ENCODE measurements at regions not wholly inside any gene's neighbourhood (a gene's known extent, or its start where the extent isn't known, plus 50 kb on each side); places are given as distances from the start of the nearest gene placed in this dataset.
"Not testable (repeated sequence)": the region's sequence is repeated elsewhere in the genome, so short reads cannot be mapped to it uniquely, and the experiment has no call there.

DNA sequence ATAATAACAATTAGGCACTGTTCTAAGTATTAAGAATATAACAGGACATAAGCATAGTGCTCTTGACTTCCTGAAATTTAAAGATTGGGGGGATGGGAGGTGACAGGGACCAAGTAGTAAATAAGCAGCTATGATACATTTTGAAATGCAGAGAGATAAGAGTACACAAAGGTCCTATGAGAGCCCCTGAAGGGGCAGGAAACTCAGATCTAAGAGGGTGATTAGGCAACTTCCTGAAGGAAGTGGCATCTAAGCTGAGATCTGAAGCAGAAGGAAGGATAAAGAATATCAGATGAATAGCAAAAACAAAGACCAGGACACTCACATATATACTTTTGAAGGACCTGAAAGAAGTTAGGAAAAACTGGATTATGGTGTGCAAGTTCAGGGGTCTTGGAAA is 415.2 kb upstream of the FRG2C start:
- no peak for DNase-seq (ENCODE audit: low spot score in 2 of 2)
- intact Hi-C loops (cut with DNase I; ENCODE audit: low total_unique reads) = no loop called here
- no peak overlapping the region for H3K4me3 ChIP-seq (ENCODE audit: low read depth, poor library complexity, severe bottlenecking)
- no peak for TF ChIP-seq POLR2A (IDR thresholded peaks at IDR 0.05)
- TF ChIP-seq, protein P1, sequence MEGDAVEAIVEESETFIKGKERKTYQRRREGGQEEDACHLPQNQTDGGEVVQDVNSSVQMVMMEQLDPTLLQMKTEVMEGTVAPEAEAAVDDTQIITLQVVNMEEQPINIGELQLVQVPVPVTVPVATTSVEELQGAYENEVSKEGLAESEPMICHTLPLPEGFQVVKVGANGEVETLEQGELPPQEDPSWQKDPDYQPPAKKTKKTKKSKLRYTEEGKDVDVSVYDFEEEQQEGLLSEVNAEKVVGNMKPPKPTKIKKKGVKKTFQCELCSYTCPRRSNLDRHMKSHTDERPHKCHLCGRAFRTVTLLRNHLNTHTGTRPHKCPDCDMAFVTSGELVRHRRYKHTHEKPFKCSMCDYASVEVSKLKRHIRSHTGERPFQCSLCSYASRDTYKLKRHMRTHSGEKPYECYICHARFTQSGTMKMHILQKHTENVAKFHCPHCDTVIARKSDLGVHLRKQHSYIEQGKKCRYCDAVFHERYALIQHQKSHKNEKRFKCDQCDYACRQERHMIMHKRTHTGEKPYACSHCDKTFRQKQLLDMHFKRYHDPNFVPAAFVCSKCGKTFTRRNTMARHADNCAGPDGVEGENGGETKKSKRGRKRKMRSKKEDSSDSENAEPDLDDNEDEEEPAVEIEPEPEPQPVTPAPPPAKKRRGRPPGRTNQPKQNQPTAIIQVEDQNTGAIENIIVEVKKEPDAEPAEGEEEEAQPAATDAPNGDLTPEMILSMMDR (IDR thresholded peaks at IDR 0.05) = no peak

DNA sequence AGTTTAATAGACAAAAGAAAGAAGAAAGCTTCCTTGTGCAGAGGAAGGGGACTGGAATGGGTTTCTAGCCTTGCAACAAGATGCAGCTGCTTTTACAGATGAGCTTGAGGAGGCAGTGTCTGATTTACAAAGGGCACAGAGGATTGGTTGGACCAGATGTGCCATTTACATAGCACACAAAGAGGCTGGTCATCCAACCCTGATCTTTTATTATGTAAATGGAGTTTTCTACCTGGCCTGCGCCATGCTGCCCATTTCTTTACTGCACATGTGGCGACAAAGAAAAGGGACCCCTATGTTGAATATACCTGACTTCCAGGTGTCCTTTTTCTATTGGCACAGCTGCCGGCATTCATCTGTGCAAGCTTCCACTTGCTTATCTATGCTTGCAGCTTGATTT is 409.4 kb upstream of the FRG2C start:
- DNase-seq (ENCODE audit: low spot score in 2 of 2) = no peak
- intact Hi-C loops (cut with DNase I; ENCODE audit: low total_unique reads) = no loop called here
- H3K4me3 ChIP-seq (ENCODE audit: low read depth, poor library complexity, severe bottlenecking) = no peak overlapping the region
- TF ChIP-seq, protein P1 (IDR thresholded peaks at IDR 0.05) = no peak
- no peak for TF ChIP-seq POLR2A (IDR thresholded peaks at IDR 0.05)
- WGBS, 2 donors = 56 to 63% methylated on average over 3 of the region's 3 CpGs

DNA sequence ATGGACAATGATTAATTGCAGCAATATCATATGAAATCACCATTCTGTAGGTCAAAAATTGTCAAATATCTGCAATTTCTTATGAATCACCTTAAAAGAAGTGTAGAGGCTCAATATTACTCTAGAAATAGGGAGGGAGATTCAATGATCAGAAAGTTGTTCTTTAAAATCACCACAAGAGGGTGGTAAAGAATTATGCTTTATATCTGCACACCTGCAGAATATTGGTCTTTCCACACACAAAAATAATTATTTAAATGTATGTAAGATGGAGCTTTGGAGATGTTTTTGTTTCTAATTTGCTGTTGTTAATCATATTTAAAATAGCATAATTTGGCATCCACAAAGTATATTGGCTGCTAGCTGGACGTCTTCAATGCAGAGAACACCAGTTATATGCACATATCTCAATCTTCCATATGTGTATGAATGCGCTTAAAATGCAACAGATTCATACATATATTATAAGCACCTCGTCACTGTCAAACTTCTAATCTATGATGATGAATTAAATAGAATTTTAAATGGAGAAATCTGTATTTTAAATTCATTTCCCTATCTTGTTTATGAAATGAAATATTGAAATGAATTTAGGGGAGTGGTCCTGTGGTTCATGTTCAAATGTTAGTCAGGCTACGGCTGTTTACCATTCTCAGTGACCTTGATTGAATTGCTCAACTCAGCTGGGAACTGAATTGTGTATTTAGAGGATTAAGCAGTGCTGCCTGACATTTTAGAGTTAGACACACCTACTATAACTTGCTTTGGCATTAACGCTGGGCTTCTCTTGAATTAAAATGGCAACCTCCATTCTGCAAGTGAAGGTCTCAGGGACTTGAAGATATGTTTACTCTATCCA is 405.1 kb upstream of the FRG2C start:
- DNase-seq (ENCODE audit: low spot score in 2 of 2); intact Hi-C loops (cut with DNase I; ENCODE audit: low total_unique reads); H3K4me3 ChIP-seq (ENCODE audit: low read depth, poor library complexity, severe bottlenecking): not testable (repeated sequence)
- WGBS, 2 donors = 44 to 51% methylated on average over 5 of the region's 5 CpGs

DNA sequence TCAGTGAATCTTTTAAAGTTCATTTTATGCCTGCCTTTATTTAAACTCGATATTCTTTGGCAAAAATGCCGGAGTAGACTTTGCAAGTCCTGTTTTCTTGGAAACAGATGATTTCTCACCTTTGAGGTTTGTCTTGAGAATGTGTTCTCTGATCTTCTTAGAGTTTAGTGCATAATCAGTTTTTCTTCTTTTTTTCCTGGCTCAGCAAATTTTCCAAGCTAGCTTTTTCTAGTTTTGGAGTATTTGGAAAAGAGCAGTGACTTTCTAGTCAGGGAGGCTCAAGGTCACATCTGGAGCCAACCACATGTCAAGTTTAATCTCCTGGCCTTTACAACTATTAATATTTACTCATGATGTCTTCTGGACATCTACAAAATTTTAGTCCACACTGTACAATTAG is 403.2 kb upstream of the FRG2C start:
- WGBS, 2 donors = 79 to 84% methylated on average over 2 of the region's 2 CpGs
- H3K4me3 ChIP-seq (ENCODE audit: low read depth, poor library complexity, severe bottlenecking); DNase-seq (ENCODE audit: low spot score in 2 of 2); intact Hi-C loops (cut with DNase I; ENCODE audit: low total_unique reads): not testable (repeated sequence)

DNA sequence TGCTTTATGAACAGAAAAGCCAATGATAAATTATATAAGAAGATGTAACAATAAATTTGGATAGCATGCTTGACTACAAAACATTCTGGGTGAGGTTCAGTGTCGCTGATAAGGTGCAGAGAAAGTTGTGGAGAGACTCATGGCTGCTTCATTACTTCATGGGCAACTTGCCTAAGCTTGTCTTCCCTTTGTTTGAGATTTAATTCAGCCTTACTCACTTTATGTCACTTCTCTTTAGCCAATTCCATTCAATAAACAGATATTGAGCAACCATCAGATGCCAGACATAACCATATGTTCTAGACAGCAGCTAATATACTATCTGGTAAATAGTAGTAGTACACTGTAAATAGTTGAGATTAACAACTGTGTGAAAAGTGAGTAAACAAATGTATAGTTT is 401.5 kb upstream of the FRG2C start:
- TF ChIP-seq, protein P1 (IDR thresholded peaks at IDR 0.05) = no peak
- TF ChIP-seq POLR2A (IDR thresholded peaks at IDR 0.05) = no peak
- 51 to 74% methylated on average over 1 of the region's 1 CpG for WGBS, 2 donors
- H3K4me3 ChIP-seq (ENCODE audit: low read depth, poor library complexity, severe bottlenecking) = no peak overlapping the region
- no peak for DNase-seq (ENCODE audit: low spot score in 2 of 2)
- intact Hi-C loops (cut with DNase I; ENCODE audit: low total_unique reads) = no loop called here

DNA sequence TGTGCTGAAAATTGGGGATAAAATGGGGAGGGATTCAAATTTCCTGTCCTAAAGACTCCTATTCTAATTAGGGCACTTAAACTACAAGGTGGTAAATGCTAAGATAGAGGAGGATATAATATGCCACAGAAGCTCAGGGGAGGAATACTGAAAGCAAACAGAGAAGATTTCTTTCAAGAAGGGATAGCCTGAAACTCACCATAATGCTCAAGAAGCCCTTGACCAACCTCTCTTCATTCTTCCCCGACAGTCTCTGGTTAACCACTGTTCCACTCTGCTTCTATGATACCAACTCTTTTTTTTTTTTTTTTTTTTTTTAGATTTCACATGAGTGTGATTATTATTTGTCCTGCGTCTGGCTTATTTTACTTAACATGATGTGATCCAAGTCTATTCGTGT is 398.2 kb upstream of the FRG2C start:
- TF ChIP-seq, protein P1 (IDR thresholded peaks at IDR 0.05) = no peak
- TF ChIP-seq POLR2A (IDR thresholded peaks at IDR 0.05) = no peak
- no peak for DNase-seq (ENCODE audit: low spot score in 2 of 2)
- WGBS, 2 donors = 76 to 91% methylated on average over 3 of the region's 3 CpGs
- intact Hi-C loops (cut with DNase I; ENCODE audit: low total_unique reads) = no loop called here
- no peak overlapping the region for H3K4me3 ChIP-seq (ENCODE audit: low read depth, poor library complexity, severe bottlenecking)

DNA sequence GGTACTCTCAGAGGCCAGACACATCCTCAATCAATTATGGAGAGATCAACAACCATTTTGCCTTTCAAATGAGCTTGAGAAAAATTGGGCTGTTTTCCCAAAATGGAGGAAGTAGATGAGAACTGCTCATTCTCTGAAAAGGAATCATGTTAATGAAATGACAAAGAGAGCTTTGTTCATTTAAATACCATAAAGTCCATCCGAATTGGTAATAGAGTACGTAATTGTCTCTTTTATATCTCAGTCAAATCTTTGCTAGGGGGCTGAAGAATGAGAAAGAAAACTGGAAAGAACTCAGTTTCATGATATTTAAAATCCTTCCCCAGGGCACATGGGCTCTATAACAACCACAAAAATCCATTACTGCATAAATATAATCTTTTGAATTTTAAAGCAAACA is 395.6 kb upstream of the FRG2C start:
- DNase-seq (ENCODE audit: low spot score in 2 of 2); intact Hi-C loops (cut with DNase I; ENCODE audit: low total_unique reads); H3K4me3 ChIP-seq (ENCODE audit: low read depth, poor library complexity, severe bottlenecking): not testable (repeated sequence)
- 69 to 73% methylated on average over 2 of the region's 2 CpGs for WGBS, 2 donors

DNA sequence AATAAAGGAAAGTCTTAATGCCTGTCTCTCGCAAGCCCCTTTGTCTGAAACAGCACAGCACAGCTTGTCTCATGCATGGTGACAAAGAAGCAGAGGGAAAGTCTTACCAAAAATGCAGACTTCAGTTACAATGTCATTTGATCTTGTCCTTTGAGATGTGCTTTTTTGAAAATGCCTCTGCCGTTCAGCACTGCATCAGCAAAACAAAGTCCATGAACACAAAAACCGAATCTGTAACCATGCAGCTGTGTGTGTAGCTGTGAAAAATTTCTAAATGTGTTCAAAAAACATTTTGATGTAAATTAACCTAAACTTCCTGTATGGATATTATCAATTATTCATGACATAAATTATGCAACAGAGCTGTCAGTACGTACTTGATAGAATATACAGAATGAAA is 391.9 kb upstream of the FRG2C start:
- H3K4me3 ChIP-seq (ENCODE audit: low read depth, poor library complexity, severe bottlenecking); DNase-seq (ENCODE audit: low spot score in 2 of 2); intact Hi-C loops (cut with DNase I; ENCODE audit: low total_unique reads): not testable (repeated sequence)
- WGBS, 2 donors = 55 to 57% methylated on average over 4 of the region's 4 CpGs
